HUES64 (cell line): ENCODE measurements at regions not wholly inside any gene's neighbourhood (a gene's known extent, or its start where the extent isn't known, plus 50 kb on each side); places are given as distances from the start of the nearest gene placed in this dataset.

Experiments used
- H3K27ac ChIP-seq: 2 replicates; pipeline ENCODE4 v1.7.0; 2013; ENCODE audit warnings: low read depth, low read length, inconsistent platforms
- H3K27me3 ChIP-seq: 2 replicates; pipeline ENCODE4 v1.6.1; 2013; ENCODE audit warnings: mild to moderate bottlenecking, low read length; ENCODE audit not compliant: insufficient read depth
- H3K36me3 ChIP-seq: 2 replicates; pipeline ENCODE4 v1.6.1; 2013; ENCODE audit warnings: mild to moderate bottlenecking, low read length; ENCODE audit not compliant: insufficient read depth
- H3K4me1 ChIP-seq: 2 replicates; pipeline ENCODE4 v1.6.1; 2013; ENCODE audit warnings: mild to moderate bottlenecking, low read length, moderate library complexity; ENCODE audit not compliant: insufficient read depth
- H3K4me3 ChIP-seq: 2 replicates; pipeline ENCODE4 v1.5.1; 2013; ENCODE audit warnings: mild to moderate bottlenecking, low read length, moderate library complexity
- H3K9ac ChIP-seq: 2 replicates; pipeline ENCODE4 v1.6.1; 2013; ENCODE audit warnings: mild to moderate bottlenecking, low read depth, low read length
- H3K9me3 ChIP-seq: 2 replicates; pipeline ENCODE4 v1.6.1; 2013; ENCODE audit warnings: low read depth, low read length; ENCODE audit not compliant: insufficient read depth
- WGBS: fragments of 150-250, 120-280 bp; methylation state at CpG from one replicate; pipeline ENCODE4 v1.1.7; 2013; ENCODE audit warnings: missing lambda C conversion rate; 5-methylcytosine and 5-hydroxymethylcytosine counted together

GRCh38 chr3:159130108-159130507 lies 328.3 kb downstream of the MFSD1 start:
- no peaks in the 10 kb centered on the region for H3K36me3 ChIP-seq
- H3K9me3 ChIP-seq, result no peaks in the 10 kb centered on the region
- no peaks in the 10 kb centered on the region for H3K4me1 ChIP-seq
- H3K27ac ChIP-seq, result no peak overlapping the region
- no peak overlapping the region for H3K9ac ChIP-seq
- H3K4me3 ChIP-seq, result no peak overlapping the region
- H3K27me3 ChIP-seq, result no peaks in the 10 kb centered on the region
- WGBS, result 2% methylated on average over 1 of the region's 1 CpG

GRCh38 chr3:159131376-159131775 lies 329.5 kb downstream of the MFSD1 start:
- Histone ChIP-seq H3K27ac (no peak overlapping the region), H3K9me3 (no peaks in the 10 kb centered on the region), H3K9ac (no peak overlapping the region), H3K4me3 (no peak overlapping the region), H3K4me1 (no peaks in the 10 kb centered on the region), H3K36me3 (no peaks in the 10 kb centered on the region), H3K27me3 (no peaks in the 10 kb centered on the region)

- 89% methylated on average over 3 of the region's 3 CpGs for WGBS
- Histone ChIP-seq H3K27me3 (no peaks in the 10 kb centered on the region), H3K9ac (no peak overlapping the region), H3K4me3 (no peak overlapping the region), H3K27ac (no peak overlapping the region), H3K36me3 (no peaks in the 10 kb centered on the region), H3K4me1 (no peaks in the 10 kb centered on the region), H3K9me3 (no peaks in the 10 kb centered on the region)
Measured at GRCh38 chr3:159137949-159138348, 336.1 kb downstream of the MFSD1 start.

- Histone ChIP-seq H3K27ac (no peak overlapping the region), H3K36me3 (no peaks in the 10 kb centered on the region), H3K4me1 (no peaks in the 10 kb centered on the region), H3K9me3 (no peaks in the 10 kb centered on the region), H3K27me3 (no peaks in the 10 kb centered on the region), H3K4me3 (no peak overlapping the region), H3K9ac (no peak overlapping the region)
- WGBS, result 93% methylated on average over 2 of the region's 2 CpGs
Measured at GRCh38 chr3:159139326-159139725, 337.5 kb downstream of the MFSD1 start.

- H3K4me3 ChIP-seq, result no peak overlapping the region
- no peak overlapping the region for H3K27ac ChIP-seq
- WGBS, result 94% methylated on average over 2 of the region's 2 CpGs
- no peaks in the 10 kb centered on the region for H3K9me3 ChIP-seq
- peaks cover 7% of the 10 kb centered on the region; the same call in 1 of the 2 replicates for H3K27me3 ChIP-seq
- no peaks in the 10 kb centered on the region for H3K4me1 ChIP-seq
- H3K36me3 ChIP-seq, result no peaks in the 10 kb centered on the region
- no peak overlapping the region for H3K9ac ChIP-seq
Measured at GRCh38 chr3:159144472-159144871, 342.6 kb downstream of the MFSD1 start.

- no peak overlapping the region for H3K27ac ChIP-seq
- no peaks in the 10 kb centered on the region for H3K4me1 ChIP-seq
- H3K27me3 ChIP-seq, result peaks cover 7% of the 10 kb centered on the region; the same call in 1 of the 2 replicates
- H3K36me3 ChIP-seq, result no peaks in the 10 kb centered on the region
- H3K4me3 ChIP-seq, result no peak overlapping the region
- H3K9me3 ChIP-seq, result no peaks in the 10 kb centered on the region
- H3K9ac ChIP-seq, result no peak overlapping the region
Measured at GRCh38 chr3:159144891-159145290, 343.0 kb downstream of the MFSD1 start.

GRCh38 chr3:159146392-159146791 lies 344.5 kb downstream of the MFSD1 start:
- WGBS, result 92% methylated on average over 2 of the region's 3 CpGs

GRCh38 chr3:159146856-159147435 lies 345.1 kb downstream of the MFSD1 start:
- WGBS, result 93% methylated on average over 4 of the region's 4 CpGs
- H3K27me3 ChIP-seq, result peaks cover 7% of the 10 kb centered on the region; the same call in 1 of the 2 replicates
- no peaks in the 10 kb centered on the region for H3K4me1 ChIP-seq
- H3K9me3 ChIP-seq, result no peaks in the 10 kb centered on the region
- H3K27ac ChIP-seq, result no peak overlapping the region
- no peak overlapping the region for H3K4me3 ChIP-seq
- H3K9ac ChIP-seq, result no peak overlapping the region
- H3K36me3 ChIP-seq, result no peaks in the 10 kb centered on the region

More at GRCh38 chr3:159146392-159146791, 344.5 kb downstream of the MFSD1 start:
- Histone ChIP-seq H3K4me3 (no peak overlapping the region), H3K27me3 (peaks cover 7% of the 10 kb centered on the region; the same call in 1 of the 2 replicates), H3K9me3 (no peaks in the 10 kb centered on the region), H3K36me3 (no peaks in the 10 kb centered on the region), H3K27ac (no peak overlapping the region), H3K9ac (no peak overlapping the region), H3K4me1 (no peaks in the 10 kb centered on the region)

GRCh38 chr3:159147813-159148212 lies 346.0 kb downstream of the MFSD1 start:
- no peaks in the 10 kb centered on the region for H3K36me3 ChIP-seq
- no peak overlapping the region for H3K4me3 ChIP-seq
- peaks cover 7% of the 10 kb centered on the region; the same call in 1 of the 2 replicates for H3K27me3 ChIP-seq
- H3K9me3 ChIP-seq, result no peaks in the 10 kb centered on the region
- no peak overlapping the region for H3K9ac ChIP-seq
- no peaks in the 10 kb centered on the region for H3K4me1 ChIP-seq
- H3K27ac ChIP-seq, result no peak overlapping the region
- 86% methylated on average over 2 of the region's 4 CpGs for WGBS

- Histone ChIP-seq H3K27me3 (peaks cover 7% of the 10 kb centered on the region; the same call in 1 of the 2 replicates), H3K4me1 (no peaks in the 10 kb centered on the region), H3K9me3 (no peaks in the 10 kb centered on the region), H3K36me3 (no peaks in the 10 kb centered on the region), H3K27ac (no peak overlapping the region), H3K4me3 (no peak overlapping the region), H3K9ac (no peak overlapping the region)
- 100% methylated on average over 1 of the region's 1 CpG for WGBS
Measured at GRCh38 chr3:159148466-159148865, 346.6 kb downstream of the MFSD1 start.

- Histone ChIP-seq H3K4me3 (no peak overlapping the region), H3K36me3 (no peaks in the 10 kb centered on the region), H3K4me1 (no peaks in the 10 kb centered on the region), H3K9ac (no peak overlapping the region), H3K9me3 (no peaks in the 10 kb centered on the region), H3K27me3 (peaks cover 7% of the 10 kb centered on the region; the same call in 1 of the 2 replicates), H3K27ac (no peak overlapping the region)
- 92% methylated on average over 5 of the region's 7 CpGs for WGBS
Measured at GRCh38 chr3:159149131-159149530, 347.3 kb downstream of the MFSD1 start.

GRCh38 chr3:159149633-159150032 lies 347.8 kb downstream of the MFSD1 start:
- 71% methylated on average over 1 of the region's 1 CpG for WGBS
- Histone ChIP-seq H3K9me3 (no peaks in the 10 kb centered on the region), H3K27ac (no peak overlapping the region), H3K4me1 (no peaks in the 10 kb centered on the region), H3K27me3 (peaks cover 7% of the 10 kb centered on the region; the same call in 1 of the 2 replicates), H3K36me3 (no peaks in the 10 kb centered on the region), H3K4me3 (no peak overlapping the region), H3K9ac (no peak overlapping the region)
